ENCODE measurements at regions not wholly inside any gene's neighbourhood (a gene's known extent, or its start where the extent isn't known, plus 50 kb on each side); places are given as distances from the start of the nearest gene placed in this dataset.

- H3K4me3 ChIP-seq (ENCODE audit: low read depth, low read length) = no peak overlapping the region
- no peaks in the 10 kb centered on the region for H3K9me3 ChIP-seq
- Mint-ChIP-seq H3K36me3 (ENCODE audit: insufficient read depth, unreplicated experiment) (no peaks in the 10 kb centered on the region), H3K27me3 (ENCODE audit: insufficient read depth, unreplicated experiment) (no peaks in the 10 kb centered on the region), H3K9me3 (ENCODE audit: unreplicated experiment) (peaks cover 12% of the 10 kb centered on the region), H3K4me1 (ENCODE audit: low read depth, unreplicated experiment) (peaks cover 17% of the 10 kb centered on the region), H3K4me3 (ENCODE audit: unreplicated experiment) (no peak overlapping the region), H3K27ac (ENCODE audit: unreplicated experiment) (no peak overlapping the region)
- intact Hi-C loops (cut with micrococcal nuclease; ENCODE audit: unreplicated experiment) = no loop called here
- no TSS peak for BruUV-seq (replicated peaks)
- peaks cover 10% of the 10 kb centered on the region for H3K4me1 ChIP-seq
- H3K36me3 ChIP-seq (ENCODE audit: control insufficient read depth, insufficient read depth, low read length) = no peaks in the 10 kb centered on the region
- TF ChIP-seq CTCF (IDR thresholded peaks at IDR 0.05; ENCODE audit: insufficient read depth in 1 of 2, low read depth in 1 of 2, low read length in 1 of 2, severe bottlenecking in 1 of 2, unreplicated experiment in 1 of 2) = no peak
- ChIA-PET CTCF (no interaction called here), POLR2A (no interaction called here)
- DNase-seq = no peak
- H3K27me3 ChIP-seq (replicated peaks; ENCODE audit: control insufficient read depth, insufficient read depth, low read length) = no peaks in the 10 kb centered on the region
These were observed 117.3 kb downstream of the QRSL1 start for GRCh38 chr6:106746652-106747051.

GRCh38 chr6:106745824-106746582 is 116.6 kb downstream of the QRSL1 start:
- no peak overlapping the region for H3K4me3 ChIP-seq (ENCODE audit: low read depth, low read length)
- TF ChIP-seq CTCF (IDR thresholded peaks at IDR 0.05; ENCODE audit: insufficient read depth in 1 of 2, low read depth in 1 of 2, low read length in 1 of 2, severe bottlenecking in 1 of 2, unreplicated experiment in 1 of 2) = no peak
- H3K9me3 ChIP-seq = no peaks in the 10 kb centered on the region
- ChIA-PET CTCF (no interaction called here), POLR2A (no interaction called here)
- H3K4me1 ChIP-seq = peaks cover 7% of the 10 kb centered on the region
- no peak overlapping the region for H3K4me3 Mint-ChIP-seq (ENCODE audit: unreplicated experiment)
- H3K4me1 Mint-ChIP-seq (ENCODE audit: low read depth, unreplicated experiment) = peaks cover 17% of the 10 kb centered on the region
- no peaks in the 10 kb centered on the region for H3K27me3 Mint-ChIP-seq (ENCODE audit: insufficient read depth, unreplicated experiment)
- DNase-seq = no peak
- H3K9me3 Mint-ChIP-seq (ENCODE audit: unreplicated experiment) = peaks cover 12% of the 10 kb centered on the region
- H3K36me3 ChIP-seq (ENCODE audit: control insufficient read depth, insufficient read depth, low read length) = no peaks in the 10 kb centered on the region
- no TSS peak for BruUV-seq (replicated peaks)
- intact Hi-C loops (cut with micrococcal nuclease; ENCODE audit: unreplicated experiment) = no loop called here
- H3K27me3 ChIP-seq (replicated peaks; ENCODE audit: control insufficient read depth, insufficient read depth, low read length) = no peaks in the 10 kb centered on the region
- H3K36me3 Mint-ChIP-seq (ENCODE audit: insufficient read depth, unreplicated experiment) = no peaks in the 10 kb centered on the region
- no peak overlapping the region for H3K27ac Mint-ChIP-seq (ENCODE audit: unreplicated experiment)

GRCh38 chr6:106745197-106745770 is 115.9 kb downstream of the QRSL1 start:
- no peak overlapping the region for H3K4me3 Mint-ChIP-seq (ENCODE audit: unreplicated experiment)
- no peak overlapping the region for H3K4me3 ChIP-seq (ENCODE audit: low read depth, low read length)
- H3K36me3 ChIP-seq (ENCODE audit: control insufficient read depth, insufficient read depth, low read length) = no peaks in the 10 kb centered on the region
- no peaks in the 10 kb centered on the region for H3K27me3 ChIP-seq (replicated peaks; ENCODE audit: control insufficient read depth, insufficient read depth, low read length)
- H3K27me3 Mint-ChIP-seq (ENCODE audit: insufficient read depth, unreplicated experiment) = no peaks in the 10 kb centered on the region
- no peak for TF ChIP-seq CTCF (IDR thresholded peaks at IDR 0.05; ENCODE audit: insufficient read depth in 1 of 2, low read depth in 1 of 2, low read length in 1 of 2, severe bottlenecking in 1 of 2, unreplicated experiment in 1 of 2)
- H3K27ac Mint-ChIP-seq (ENCODE audit: unreplicated experiment) = no peak overlapping the region
- peaks cover 7% of the 10 kb centered on the region for H3K4me1 ChIP-seq
- H3K9me3 Mint-ChIP-seq (ENCODE audit: unreplicated experiment) = peaks cover 12% of the 10 kb centered on the region
- intact Hi-C loops (cut with micrococcal nuclease; ENCODE audit: unreplicated experiment) = no loop called here
- H3K9me3 ChIP-seq = no peaks in the 10 kb centered on the region
- POLR2A ChIA-PET = no interaction called here
- H3K4me1 Mint-ChIP-seq (ENCODE audit: low read depth, unreplicated experiment) = peaks cover 17% of the 10 kb centered on the region
- no peak for DNase-seq
- H3K36me3 Mint-ChIP-seq (ENCODE audit: insufficient read depth, unreplicated experiment) = no peaks in the 10 kb centered on the region
- no TSS peak for BruUV-seq (replicated peaks)
- CTCF ChIA-PET = no interaction called here

Measured in Caco-2 (cell line).